Lower lobe of right lung (tissue), 2 donors: ENCODE measurements at regions not wholly inside any gene's neighbourhood (a gene's known extent, or its start where the extent isn't known, plus 50 kb on each side); places are given as distances from the start of the nearest gene placed in this dataset.
A peak's percentile ranks its signal among the peaks of the same experiment; 100 is the strongest.

Experiments
- ATAC-seq, 2 donors: fragments of 200-7000 bp; cut with Tn5 transposase; one replicate each; pipeline ENCODE4 v1.9.1; 2020 to 2022; ENCODE audit warnings: mild to moderate bottlenecking in 2 of 2, moderate library complexity in 2 of 2
- DNase-seq: peaks from one replicate; pipeline ENCODE4 v3.0.0-alpha.2; 2020
- H3K27ac ChIP-seq: fragments of 200-600 bp; one replicate; pipeline ENCODE4 v1.8.0; 2022
- H3K27me3 ChIP-seq: fragments of 200-600 bp; one replicate; pipeline ENCODE4 v1.8.0; 2022; ENCODE audit warnings: low read depth
- H3K36me3 ChIP-seq: fragments of 200-600 bp; one replicate; pipeline ENCODE4 v1.8.0; 2022; ENCODE audit warnings: mild to moderate bottlenecking
- H3K4me1 ChIP-seq: fragments of 200-600 bp; one replicate; pipeline ENCODE4 v1.8.0; 2022
- H3K4me3 ChIP-seq: fragments of 200-600 bp; one replicate; pipeline ENCODE4 v1.8.0; 2022; ENCODE audit warnings: mild to moderate bottlenecking
- H3K9me3 ChIP-seq: fragments of 200-600 bp; one replicate; pipeline ENCODE4 v1.8.0; 2022
- CTCF ChIP-seq: fragments of 200-600 bp; IDR thresholded peaks from one replicate; pipeline ENCODE4 v1.8.0; 2022; ENCODE audit warnings: antibody characterized with exemption, mild to moderate bottlenecking
- intact Hi-C: fragments of 100-400 bp; cut with DNase I; formaldehyde crosslinking; loops from one replicate; pipeline ENCODE4 v1.11.0; 2022
- donor health status: DM: no; HTN: yes; CAD: no; lungs with severe emphysema.

GRCh38 chr2:122000556-122001340, 245.3 kb downstream of the TSN start:
- Histone ChIP-seq H3K27ac (no peak overlapping the region), H3K4me1 (peaks cover 18% of the 10 kb centered on the region), H3K27me3 (no peaks in the 10 kb centered on the region), H3K36me3 (no peaks in the 10 kb centered on the region), H3K4me3 (no peak overlapping the region), H3K9me3 (no peaks in the 10 kb centered on the region)
- intact Hi-C loops, result no loop called here
- ATAC-seq, result no peak
- TF ChIP-seq CTCF, result no peak
- DNase-seq, result no peak

DNA sequence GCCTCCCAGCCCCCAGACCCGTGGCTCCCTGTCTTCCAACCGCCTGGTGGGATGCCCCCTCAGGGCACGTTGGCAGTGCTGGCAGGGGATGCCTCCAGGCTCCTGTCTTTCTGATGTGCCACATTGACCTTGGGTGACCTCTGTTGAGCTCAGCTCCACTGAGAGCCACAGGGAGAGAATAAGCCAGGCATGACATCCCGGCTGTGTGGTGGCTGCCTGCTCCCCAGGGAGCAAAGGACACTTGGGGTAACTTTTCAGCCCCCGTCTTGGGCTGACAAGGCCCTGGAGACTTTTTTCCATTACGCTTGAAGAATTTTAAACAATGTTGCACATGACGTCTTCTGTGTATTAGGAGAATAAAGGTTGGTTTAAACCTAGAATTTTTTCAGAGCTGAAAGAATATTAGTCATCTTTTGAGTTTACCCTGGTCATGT, 246.0 kb downstream of the TSN start:
- TF ChIP-seq CTCF, result no peak
- DNase-seq, result no peak
- intact Hi-C loops, result no loop called here
- Histone ChIP-seq H3K4me1 (peaks cover 18% of the 10 kb centered on the region), H3K9me3 (no peaks in the 10 kb centered on the region), H3K36me3 (no peaks in the 10 kb centered on the region), H3K27ac (no peak overlapping the region), H3K27me3 (no peaks in the 10 kb centered on the region), H3K4me3 (no peak overlapping the region)
- ATAC-seq, result no peak

- Histone ChIP-seq H3K4me3 (no peak overlapping the region), H3K9me3 (no peaks in the 10 kb centered on the region), H3K36me3 (no peaks in the 10 kb centered on the region), H3K27ac (no peak overlapping the region), H3K27me3 (no peaks in the 10 kb centered on the region), H3K4me1 (peaks cover 14% of the 10 kb centered on the region)
- ATAC-seq (peak in 1 of 2 donors; percentile 11), DNase-seq (no peak)
- intact Hi-C loops, result no loop called here
- no peak for TF ChIP-seq CTCF
Measured at GRCh38 chr2:122003196-122003940, 247.9 kb downstream of the TSN start.

- H3K9me3 ChIP-seq, result no peaks in the 10 kb centered on the region
- intact Hi-C loops, result no loop called here
- H3K36me3 ChIP-seq, result no peaks in the 10 kb centered on the region
- no peak for TF ChIP-seq CTCF
- H3K4me3 ChIP-seq, result no peak overlapping the region
- DNase-seq, result no peak
- H3K27ac ChIP-seq, result no peak overlapping the region
- H3K4me1 ChIP-seq, result no peaks in the 10 kb centered on the region
- no peaks in the 10 kb centered on the region for H3K27me3 ChIP-seq
- no peak for ATAC-seq
Measured at GRCh38 chr2:122007126-122007525, 251.7 kb downstream of the TSN start.

GRCh38 chr2:122007577-122007976, 252.1 kb downstream of the TSN start:
- Histone ChIP-seq H3K4me3 (no peak overlapping the region), H3K9me3 (no peaks in the 10 kb centered on the region), H3K4me1 (no peaks in the 10 kb centered on the region), H3K27me3 (no peaks in the 10 kb centered on the region), H3K27ac (no peak overlapping the region), H3K36me3 (no peaks in the 10 kb centered on the region)
- ATAC-seq, result no peak
- no peak for TF ChIP-seq CTCF
- DNase-seq, result no peak
- intact Hi-C loops, result no loop called here
